ENCODE measurements at regions not wholly inside any gene's neighbourhood (a gene's known extent, or its start where the extent isn't known, plus 50 kb on each side); places are given as distances from the start of the nearest gene placed in this dataset.

GRCh38 chr13:73793361-73793760 lies 340.8 kb downstream of the KLF12 start:
- no peak overlapping the region for H3K27ac ChIP-seq
- no peak for DNase-seq
- no peak for TF ChIP-seq CTCF (IDR thresholded peaks at IDR 0.05)
- no peak for TF ChIP-seq POLR2A (IDR thresholded peaks at IDR 0.05)
- H3K27me3 ChIP-seq = no peaks in the 10 kb centered on the region
- no peaks in the 10 kb centered on the region for H3K9me3 ChIP-seq (replicated peaks in 1 of 3)
- no peaks in the 10 kb centered on the region for H3K36me3 ChIP-seq (replicated peaks in 1 of 2)
- no peak overlapping the region for H3K4me3 ChIP-seq
- no peaks in the 10 kb centered on the region for H3K4me1 ChIP-seq (replicated peaks in 1 of 2)
- intact Hi-C loops (cut with DNase I) = no loop called here

GRCh38 chr13:73792796-73793195 lies 341.4 kb downstream of the KLF12 start:
- Histone ChIP-seq H3K36me3 (replicated peaks in 1 of 2) (no peaks in the 10 kb centered on the region), H3K27ac (no peak overlapping the region), H3K4me1 (replicated peaks in 1 of 2) (no peaks in the 10 kb centered on the region), H3K9me3 (replicated peaks in 1 of 3) (no peaks in the 10 kb centered on the region), H3K4me3 (no peak overlapping the region), H3K27me3 (no peaks in the 10 kb centered on the region)
- no peak for TF ChIP-seq CTCF (IDR thresholded peaks at IDR 0.05)
- TF ChIP-seq POLR2A (IDR thresholded peaks at IDR 0.05) = no peak
- WGBS, 4 donors = 78 to 96% (median 89%) methylated on average over 5 of the region's 5 CpGs
- intact Hi-C loops (cut with DNase I) = no loop called here
- no peak for DNase-seq

- Histone ChIP-seq H3K4me3 (no peak overlapping the region), H3K27me3 (no peaks in the 10 kb centered on the region), H3K4me1 (replicated peaks in 1 of 2) (no peaks in the 10 kb centered on the region), H3K36me3 (replicated peaks in 1 of 2) (no peaks in the 10 kb centered on the region), H3K9me3 (replicated peaks in 1 of 3) (no peaks in the 10 kb centered on the region), H3K27ac (no peak overlapping the region)
- TF ChIP-seq CTCF (IDR thresholded peaks at IDR 0.05) (no peak), POLR2A (IDR thresholded peaks at IDR 0.05) (no peak)
- 57 to 68% (median 58%) methylated on average over 6 of the region's 6 CpGs for WGBS, 4 donors
- intact Hi-C loops (cut with DNase I) = no loop called here
- DNase-seq = no peak
These were observed 351.5 kb downstream of the KLF12 start for GRCh38 chr13:73782450-73783449.

- H3K27ac ChIP-seq = no peak overlapping the region
These were observed 352.8 kb downstream of the KLF12 start for GRCh38 chr13:73781384-73781783.

More at GRCh38 chr13:73781384-73781783, 352.8 kb downstream of the KLF12 start:
- H3K4me3 ChIP-seq = no peak overlapping the region
- no peak for DNase-seq
- no peaks in the 10 kb centered on the region for H3K4me1 ChIP-seq (replicated peaks in 1 of 2)
- no peaks in the 10 kb centered on the region for H3K27me3 ChIP-seq
- no peak for TF ChIP-seq POLR2A (IDR thresholded peaks at IDR 0.05)
- no peak for TF ChIP-seq CTCF (IDR thresholded peaks at IDR 0.05)
- intact Hi-C loops (cut with DNase I) = no loop called here
- no peaks in the 10 kb centered on the region for H3K9me3 ChIP-seq (replicated peaks in 1 of 3)
- H3K36me3 ChIP-seq (replicated peaks in 1 of 2) = no peaks in the 10 kb centered on the region
